Stomach (tissue), 8 donors: ENCODE measurements at regions not wholly inside any gene's neighbourhood (a gene's known extent, or its start where the extent isn't known, plus 50 kb on each side); places are given as distances from the start of the nearest gene placed in this dataset.
A peak's percentile ranks its signal among the peaks of the same experiment; 100 is the strongest.

ENCODE experiments used
- DNase-seq, 2 donors: peaks; one replicate each; pipeline versions ENCODE4 v3.0.0 to v3.0.0-alpha.2; 2013 to 2019
- H3K27ac ChIP-seq, 5 donors: fragments of 200-600 bp in 4 of 5; sonication (generic) in 4 of 5; one replicate each; pipeline ENCODE4 v1.5.1; 2013 to 2019; ENCODE audit warnings: mild to moderate bottlenecking in 1 of 5, moderate library complexity in 1 of 5
- H3K27me3 ChIP-seq, 3 donors: fragments of 200-600 bp; sonication (generic); one replicate each; pipeline ENCODE4 v1.5.1; 2017 to 2019; ENCODE audit warnings: mixed run types in 1 of 3
- H3K36me3 ChIP-seq, 4 donors: fragments of 200-600 bp; sonication (generic); 1 replicate in 3 of 4; 2 replicates in 1 of 4; pipeline ENCODE4 v1.5.1; 2016 to 2019
- H3K4me1 ChIP-seq, 4 donors: fragments of 200-600 bp; sonication (generic); one replicate each; pipeline ENCODE4 v1.5.1; 2016 to 2019
- H3K4me3 ChIP-seq, 4 donors: fragments of 200-600 bp; sonication (generic) in 3 of 4; one replicate each; pipeline ENCODE4 v1.5.1; 2016 to 2019; ENCODE audit warnings: mild to moderate bottlenecking in 1 of 4
- H3K9me3 ChIP-seq, 4 donors: fragments of 200-600 bp; sonication (generic); one replicate each; pipeline ENCODE4 v1.5.1; 2016 to 2019
- EP300 ChIP-seq: sonication (generic); formaldehyde crosslinking; IDR thresholded peaks from one replicate; pipeline ENCODE4 v1.6.1; 2017; ENCODE audit warnings: antibody characterized with exemption
- POLR2A ChIP-seq, 4 donors: fragments of 450-650 bp; IDR thresholded peaks; one replicate each; pipeline ENCODE4 v1.6.1; 2016; ENCODE audit warnings: antibody characterized with exemption in 4 of 4, control low read depth in 2 of 4, mild to moderate bottlenecking in 1 of 4, moderate library complexity in 1 of 4
- POLR2AphosphoS5 ChIP-seq, 3 donors: sonication (generic); formaldehyde crosslinking; IDR thresholded peaks; one replicate each; pipeline ENCODE4 v1.6.1; 2016; ENCODE audit warnings: antibody characterized with exemption in 3 of 3
- WGBS, 5 donors: extraction: QIAGEN DNeasy Blood & Tissue Kit in 3 of 5; methylation state at CpG; one replicate each; pipeline versions ENCODE4 v1.1.5 to v1.1.7; 2013 to 2018; 5-methylcytosine and 5-hydroxymethylcytosine counted together
- intact Hi-C: fragments of 100-400 bp; cut with DNase I; formaldehyde crosslinking; loops from one replicate; pipeline ENCODE4 v1.15.1; 2023; ENCODE audit warnings: low total_unique reads
- TF ChIP-seq, protein P1 (sequence below), 7 experiments: fragments of 450-650 bp in 4 of 7; fragments of 200-600 bp in 3 of 7; sonication (generic) in 3 of 7; IDR thresholded peaks; one replicate each; pipeline ENCODE4 v1.5.1; 2016 to 2019; ENCODE audit warnings: antibody characterized with exemption in 7 of 7, control low read depth in 2 of 7, mild to moderate bottlenecking in 1 of 7
- donor health status: healthy with polysubstance abuse.
- donor health status: Bipolar disorder and iron deficiency.
- donor health status: healthy.

DNA sequence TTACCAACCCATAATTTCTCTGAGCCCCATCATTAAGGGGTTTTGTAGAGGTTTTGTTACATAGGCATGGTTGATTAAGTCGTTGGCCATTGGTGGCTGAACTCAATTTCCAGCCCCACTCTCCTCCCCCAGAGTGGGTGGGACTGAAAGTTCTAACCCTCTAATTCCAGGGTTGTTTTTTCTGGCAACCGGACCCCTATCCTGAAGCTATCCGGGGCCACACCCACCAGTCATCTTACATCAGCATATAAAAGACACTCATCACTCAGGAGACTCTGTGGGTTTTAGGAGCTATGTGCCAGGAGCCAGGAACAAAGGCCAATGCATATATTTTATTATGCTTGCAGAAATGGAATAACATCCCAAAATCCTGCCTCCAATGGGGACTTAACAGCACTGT lies 186.0 kb downstream of the NXNL2 start:
- Histone ChIP-seq H3K27ac (no peak overlapping the region), H3K4me3 (no peak overlapping the region), H3K27me3 (no peaks in the 10 kb centered on the region), H3K4me1 (no peaks in the 10 kb centered on the region), H3K36me3 (no peaks in the 10 kb centered on the region), H3K9me3 (no peaks in the 10 kb centered on the region)
- DNase-seq = no peak
- intact Hi-C loops = no loop called here
- WGBS, 5 donors = 81 to 93% (median 91%) methylated on average over 3 of the region's 3 CpGs
- TF ChIP-seq POLR2A (IDR thresholded peaks at IDR 0.05) (no peak), EP300 (no peak), POLR2AphosphoS5 (IDR thresholded peaks at IDR 0.05) (no peak)
- TF ChIP-seq, protein P1, sequence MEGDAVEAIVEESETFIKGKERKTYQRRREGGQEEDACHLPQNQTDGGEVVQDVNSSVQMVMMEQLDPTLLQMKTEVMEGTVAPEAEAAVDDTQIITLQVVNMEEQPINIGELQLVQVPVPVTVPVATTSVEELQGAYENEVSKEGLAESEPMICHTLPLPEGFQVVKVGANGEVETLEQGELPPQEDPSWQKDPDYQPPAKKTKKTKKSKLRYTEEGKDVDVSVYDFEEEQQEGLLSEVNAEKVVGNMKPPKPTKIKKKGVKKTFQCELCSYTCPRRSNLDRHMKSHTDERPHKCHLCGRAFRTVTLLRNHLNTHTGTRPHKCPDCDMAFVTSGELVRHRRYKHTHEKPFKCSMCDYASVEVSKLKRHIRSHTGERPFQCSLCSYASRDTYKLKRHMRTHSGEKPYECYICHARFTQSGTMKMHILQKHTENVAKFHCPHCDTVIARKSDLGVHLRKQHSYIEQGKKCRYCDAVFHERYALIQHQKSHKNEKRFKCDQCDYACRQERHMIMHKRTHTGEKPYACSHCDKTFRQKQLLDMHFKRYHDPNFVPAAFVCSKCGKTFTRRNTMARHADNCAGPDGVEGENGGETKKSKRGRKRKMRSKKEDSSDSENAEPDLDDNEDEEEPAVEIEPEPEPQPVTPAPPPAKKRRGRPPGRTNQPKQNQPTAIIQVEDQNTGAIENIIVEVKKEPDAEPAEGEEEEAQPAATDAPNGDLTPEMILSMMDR (IDR thresholded peaks at IDR 0.05) = no peak

DNA sequence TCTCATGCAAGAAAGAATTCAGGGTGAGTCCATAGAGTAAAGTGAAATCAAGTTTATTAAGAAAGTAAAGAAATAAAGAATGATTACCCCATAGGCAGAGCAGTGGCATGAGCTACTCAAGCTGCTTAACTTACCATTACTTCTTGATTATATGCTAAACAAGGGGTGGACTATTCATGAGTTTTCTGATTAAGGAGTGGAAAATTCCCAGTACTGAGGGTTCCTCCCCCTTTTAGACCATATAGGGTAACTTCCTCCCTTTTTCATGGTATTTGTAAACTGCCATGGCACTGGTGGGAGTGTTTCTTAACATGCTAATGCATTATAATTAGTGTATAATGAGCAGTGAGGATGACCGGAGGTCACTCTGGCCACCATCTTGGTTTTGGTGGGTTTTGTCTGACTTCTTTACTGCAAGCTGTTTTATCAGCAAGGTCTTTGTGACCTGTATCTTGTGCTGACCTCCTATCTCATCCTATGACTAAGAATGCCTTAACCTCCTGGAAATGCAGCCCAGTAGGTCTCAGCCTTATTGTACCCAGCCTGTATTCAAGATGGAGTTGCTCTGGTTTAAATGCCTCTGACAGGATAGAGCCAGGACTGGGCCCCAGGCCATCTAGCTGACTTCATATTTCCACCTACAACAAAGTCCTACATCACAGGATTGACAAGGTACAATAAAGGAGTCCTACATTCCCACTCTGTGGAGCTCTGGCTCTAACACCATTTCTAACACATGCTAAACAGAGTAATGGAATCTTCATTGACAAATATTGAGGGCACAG lies 186.7 kb downstream of the NXNL2 start:
- WGBS, 5 donors = 94 to 100% (median 98%) methylated on average over 1 of the region's 1 CpG
- Histone ChIP-seq H3K36me3 (no peaks in the 10 kb centered on the region), H3K27me3 (no peaks in the 10 kb centered on the region), H3K4me1 (no peaks in the 10 kb centered on the region), H3K9me3 (no peaks in the 10 kb centered on the region), H3K4me3 (no peak overlapping the region), H3K27ac (no peak overlapping the region)
- DNase-seq = no peak
- intact Hi-C loops = no loop called here
- TF ChIP-seq, protein P1 (IDR thresholded peaks at IDR 0.05) = no peak
- TF ChIP-seq POLR2A (IDR thresholded peaks at IDR 0.05) (no peak), EP300 (no peak), POLR2AphosphoS5 (IDR thresholded peaks at IDR 0.05) (no peak)

DNA sequence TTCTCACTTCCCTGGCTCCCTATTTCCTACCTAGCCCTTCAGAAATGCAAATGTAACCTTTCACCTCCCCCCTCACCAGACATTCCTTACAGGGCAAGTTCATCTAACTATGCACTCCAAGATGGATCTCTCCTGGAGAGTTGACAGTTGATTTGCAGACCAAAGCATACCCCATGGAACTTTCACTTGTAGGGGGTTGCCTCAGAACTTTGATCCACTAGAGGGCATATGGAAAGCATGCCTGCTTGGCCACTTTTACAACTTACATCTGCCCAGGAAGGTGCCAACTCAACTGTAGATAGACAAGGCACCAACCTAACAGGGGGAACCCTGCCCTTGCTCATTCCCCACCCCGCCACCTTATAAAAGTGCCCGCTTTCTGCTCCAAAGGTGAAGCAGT lies 187.8 kb downstream of the NXNL2 start:
- DNase-seq = peak in 1 of 2 donors; percentile 38
- no peaks in the 10 kb centered on the region for H3K4me1 ChIP-seq
- no peak overlapping the region for H3K27ac ChIP-seq
- H3K36me3 ChIP-seq = no peaks in the 10 kb centered on the region
- intact Hi-C loops = no loop called here
- H3K4me3 ChIP-seq = no peak overlapping the region
- 65 to 91% (median 88%) methylated on average over 2 of the region's 2 CpGs for WGBS, 5 donors
- TF ChIP-seq, protein P1 (IDR thresholded peaks at IDR 0.05) = peak in 3 of 7 experiments; percentile 8 to 36 (median 24)
- TF ChIP-seq POLR2A (IDR thresholded peaks at IDR 0.05) = no peak
- no peak for TF ChIP-seq POLR2AphosphoS5 (IDR thresholded peaks at IDR 0.05)
- H3K9me3 ChIP-seq = no peaks in the 10 kb centered on the region
- H3K27me3 ChIP-seq = no peaks in the 10 kb centered on the region

DNA sequence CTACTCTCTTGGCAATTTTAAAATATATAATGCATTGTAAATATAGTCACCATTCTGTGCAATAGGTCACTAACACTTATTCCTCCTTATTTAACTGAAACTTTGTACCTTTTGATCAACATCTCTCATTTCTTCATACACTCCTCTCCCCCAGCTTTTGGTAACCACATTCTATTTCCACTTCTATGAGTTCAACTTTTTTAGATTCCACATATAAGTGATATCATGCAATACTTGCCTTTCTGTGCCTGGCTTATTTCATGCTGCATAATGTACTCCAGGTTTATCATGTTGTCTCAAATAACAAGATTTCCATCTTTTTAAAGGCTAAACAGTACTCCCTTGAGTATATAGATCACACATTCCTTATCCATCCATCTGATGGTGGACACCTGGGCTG lies 188.8 kb downstream of the NXNL2 start:
- Histone ChIP-seq H3K4me3 (no peak overlapping the region), H3K4me1 (no peaks in the 10 kb centered on the region), H3K36me3 (no peaks in the 10 kb centered on the region), H3K9me3 (no peaks in the 10 kb centered on the region), H3K27ac (no peak overlapping the region), H3K27me3 (no peaks in the 10 kb centered on the region)
- TF ChIP-seq, protein P1 (IDR thresholded peaks at IDR 0.05) = no peak
- TF ChIP-seq POLR2A (IDR thresholded peaks at IDR 0.05) = no peak
- no peak for TF ChIP-seq POLR2AphosphoS5 (IDR thresholded peaks at IDR 0.05)
- no peak for TF ChIP-seq EP300
- no peak for DNase-seq
- intact Hi-C loops = no loop called here
